Glutamatergic neuron (in vitro differentiated cells): ENCODE measurements at regions not wholly inside any gene's neighbourhood (a gene's known extent, or its start where the extent isn't known, plus 50 kb on each side); places are given as distances from the start of the nearest gene placed in this dataset.
"Not testable (repeated sequence)": the region's sequence is repeated elsewhere in the genome, so short reads cannot be mapped to it uniquely, and the experiment has no call there.

ENCODE experiments used
- DNase-seq: peaks from one replicate; pipeline ENCODE4 v3.0.0; 2022
- H3K27ac Mint-ChIP-seq: one replicate; pipeline ENCODE4 v1.8.0; 2020; ENCODE audit warnings: mild to moderate bottlenecking, mixed read lengths, inconsistent platforms; ENCODE audit not compliant: unreplicated experiment
- H3K27me3 Mint-ChIP-seq: one replicate; pipeline ENCODE4 v1.8.0; 2020; ENCODE audit warnings: mild to moderate bottlenecking, moderate library complexity, mixed read lengths, inconsistent platforms; ENCODE audit not compliant: unreplicated experiment
- H3K36me3 Mint-ChIP-seq: one replicate; pipeline ENCODE4 v1.8.0; 2020; ENCODE audit warnings: mild to moderate bottlenecking, mixed read lengths, inconsistent platforms; ENCODE audit not compliant: unreplicated experiment
- H3K4me1 Mint-ChIP-seq: one replicate; pipeline ENCODE4 v1.8.0; 2020; ENCODE audit warnings: mild to moderate bottlenecking, low read depth, mixed read lengths, inconsistent platforms; ENCODE audit not compliant: unreplicated experiment
- H3K4me3 Mint-ChIP-seq: one replicate; pipeline ENCODE4 v1.8.0; 2020; ENCODE audit warnings: mild to moderate bottlenecking, mixed read lengths, inconsistent platforms; ENCODE audit not compliant: unreplicated experiment
- H3K9me3 Mint-ChIP-seq: one replicate; pipeline ENCODE4 v1.8.0; 2020; ENCODE audit warnings: mild to moderate bottlenecking, moderate library complexity, mixed read lengths, inconsistent platforms; ENCODE audit not compliant: unreplicated experiment
- TF ChIP-seq, protein P1 (sequence below): fragments of 200-600 bp; sonication (generic); IDR thresholded peaks from one replicate; pipeline ENCODE4 v1.5.0; 2021; ENCODE audit not compliant: partially characterized antibody, unreplicated experiment

DNA sequence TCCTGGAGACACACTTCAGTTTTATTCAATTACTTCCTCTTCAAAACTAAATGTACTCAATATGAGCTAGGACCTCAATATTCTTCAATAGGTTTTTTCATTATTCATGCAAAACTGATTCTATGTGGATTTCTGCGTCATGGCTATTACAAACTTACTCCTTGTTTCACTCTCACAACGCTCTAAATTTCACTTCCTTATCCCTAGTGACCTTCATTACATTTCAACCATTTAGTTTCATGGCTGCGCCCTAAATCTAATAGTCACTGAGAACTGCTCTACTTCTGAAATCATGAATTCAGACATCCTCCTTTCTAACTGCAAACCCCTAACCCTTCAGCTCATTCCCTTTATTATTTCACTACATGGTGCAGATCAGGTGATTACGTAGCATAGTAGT is 93.9 kb downstream of the SLC25A46 start:
- Mint-ChIP-seq H3K36me3 (peaks cover 5% of the 10 kb centered on the region), H3K27ac (no peak overlapping the region), H3K4me1 (no peaks in the 10 kb centered on the region), H3K9me3 (peaks cover 4% of the 10 kb centered on the region), H3K4me3 (no peak overlapping the region), H3K27me3 (no peaks in the 10 kb centered on the region)
- DNase-seq = no peak
- TF ChIP-seq, protein P1, sequence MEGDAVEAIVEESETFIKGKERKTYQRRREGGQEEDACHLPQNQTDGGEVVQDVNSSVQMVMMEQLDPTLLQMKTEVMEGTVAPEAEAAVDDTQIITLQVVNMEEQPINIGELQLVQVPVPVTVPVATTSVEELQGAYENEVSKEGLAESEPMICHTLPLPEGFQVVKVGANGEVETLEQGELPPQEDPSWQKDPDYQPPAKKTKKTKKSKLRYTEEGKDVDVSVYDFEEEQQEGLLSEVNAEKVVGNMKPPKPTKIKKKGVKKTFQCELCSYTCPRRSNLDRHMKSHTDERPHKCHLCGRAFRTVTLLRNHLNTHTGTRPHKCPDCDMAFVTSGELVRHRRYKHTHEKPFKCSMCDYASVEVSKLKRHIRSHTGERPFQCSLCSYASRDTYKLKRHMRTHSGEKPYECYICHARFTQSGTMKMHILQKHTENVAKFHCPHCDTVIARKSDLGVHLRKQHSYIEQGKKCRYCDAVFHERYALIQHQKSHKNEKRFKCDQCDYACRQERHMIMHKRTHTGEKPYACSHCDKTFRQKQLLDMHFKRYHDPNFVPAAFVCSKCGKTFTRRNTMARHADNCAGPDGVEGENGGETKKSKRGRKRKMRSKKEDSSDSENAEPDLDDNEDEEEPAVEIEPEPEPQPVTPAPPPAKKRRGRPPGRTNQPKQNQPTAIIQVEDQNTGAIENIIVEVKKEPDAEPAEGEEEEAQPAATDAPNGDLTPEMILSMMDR = no peak

DNA sequence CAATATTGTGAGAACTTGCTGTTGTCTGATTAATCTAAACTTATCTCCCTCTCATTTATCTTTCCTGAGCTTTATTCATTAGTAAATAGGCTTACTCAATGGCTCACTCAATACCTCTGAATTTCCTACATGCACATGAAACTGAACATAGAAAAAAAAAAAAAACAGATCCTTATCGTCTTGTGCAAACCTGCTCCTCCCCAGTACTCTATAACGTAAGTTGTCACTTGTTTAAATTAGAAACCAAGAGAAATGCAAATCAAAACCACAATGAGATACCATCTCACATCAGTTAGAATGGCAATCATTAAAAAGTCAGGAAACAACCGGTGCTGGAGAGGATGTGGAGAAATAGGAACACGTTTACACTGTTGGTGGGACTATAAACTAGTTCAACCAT is 96.1 kb downstream of the SLC25A46 start:
- not testable (repeated sequence) for H3K4me3 Mint-ChIP-seq, DNase-seq, H3K4me1 Mint-ChIP-seq, H3K27ac Mint-ChIP-seq, H3K9me3 Mint-ChIP-seq, H3K36me3 Mint-ChIP-seq, H3K27me3 Mint-ChIP-seq

DNA sequence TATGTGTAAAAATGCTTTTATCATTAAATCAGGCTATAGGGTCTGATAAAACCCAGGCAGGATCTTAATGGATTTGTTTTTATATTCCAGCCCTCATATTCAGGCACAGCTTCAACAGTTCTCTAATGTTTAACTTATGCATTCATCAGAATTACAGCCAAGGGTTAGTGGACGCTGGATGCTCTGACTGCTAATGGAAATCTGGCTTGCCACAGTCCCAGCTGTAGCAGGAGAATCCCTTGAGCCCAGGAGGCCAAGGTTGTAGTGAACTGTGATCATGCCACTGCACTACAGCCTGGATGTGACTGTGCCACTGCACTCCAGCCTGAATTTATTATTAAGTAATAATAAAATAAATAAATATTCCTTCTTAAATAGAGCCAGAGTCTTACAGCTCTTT is 98.0 kb downstream of the SLC25A46 start:
- H3K27me3 Mint-ChIP-seq = no peaks in the 10 kb centered on the region
- no peak overlapping the region for H3K27ac Mint-ChIP-seq
- no peaks in the 10 kb centered on the region for H3K4me1 Mint-ChIP-seq
- no peaks in the 10 kb centered on the region for H3K9me3 Mint-ChIP-seq
- peak; percentile 18 for DNase-seq
- no peak overlapping the region for H3K4me3 Mint-ChIP-seq
- TF ChIP-seq, protein P1 = no peak
- no peaks in the 10 kb centered on the region for H3K36me3 Mint-ChIP-seq

DNA sequence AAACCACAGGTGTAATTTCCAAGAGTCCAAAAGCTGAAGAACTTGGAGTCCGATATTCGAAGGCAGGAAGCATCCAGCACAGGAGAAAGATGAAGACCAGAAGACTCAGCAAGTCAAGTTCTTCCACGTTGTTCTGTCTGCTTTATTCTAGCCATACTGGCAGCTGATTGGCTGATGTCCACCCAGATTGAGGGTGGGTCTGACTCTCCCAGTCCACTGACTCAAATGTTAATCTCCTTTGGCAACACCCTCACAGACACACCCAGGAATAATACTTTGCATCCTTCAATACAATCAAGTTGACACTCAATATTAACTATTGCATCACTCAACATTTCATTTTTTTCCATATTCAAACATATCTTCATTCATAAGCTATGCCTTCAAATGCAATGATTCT is 99.5 kb downstream of the SLC25A46 start:
- H3K4me3 Mint-ChIP-seq, H3K9me3 Mint-ChIP-seq, H3K27ac Mint-ChIP-seq, H3K4me1 Mint-ChIP-seq, H3K36me3 Mint-ChIP-seq, H3K27me3 Mint-ChIP-seq, DNase-seq: not testable (repeated sequence)

DNA sequence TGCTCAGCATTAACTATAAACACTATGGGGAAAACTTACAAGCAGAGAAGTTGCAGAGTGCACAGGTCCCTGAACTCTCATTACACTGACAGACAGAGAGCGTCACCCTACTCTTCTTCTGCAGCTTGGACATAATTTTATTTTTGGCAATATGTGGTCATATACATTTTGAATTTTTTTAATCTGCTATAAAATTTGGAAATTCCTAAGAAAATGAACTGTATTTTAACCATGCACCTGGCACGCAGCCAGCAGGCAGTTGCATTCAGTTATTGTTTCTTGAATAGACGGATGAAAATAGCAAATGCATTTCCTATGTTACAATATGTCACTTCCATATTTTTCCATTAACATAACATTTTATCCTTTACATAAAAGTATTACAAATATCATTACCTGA is 100.2 kb downstream of the SLC25A46 start:
- Mint-ChIP-seq H3K4me1 (no peaks in the 10 kb centered on the region), H3K9me3 (no peaks in the 10 kb centered on the region), H3K27me3 (no peaks in the 10 kb centered on the region), H3K4me3 (no peak overlapping the region), H3K27ac (no peak overlapping the region), H3K36me3 (no peaks in the 10 kb centered on the region)
- TF ChIP-seq, protein P1 = no peak
- DNase-seq = no peak

DNA sequence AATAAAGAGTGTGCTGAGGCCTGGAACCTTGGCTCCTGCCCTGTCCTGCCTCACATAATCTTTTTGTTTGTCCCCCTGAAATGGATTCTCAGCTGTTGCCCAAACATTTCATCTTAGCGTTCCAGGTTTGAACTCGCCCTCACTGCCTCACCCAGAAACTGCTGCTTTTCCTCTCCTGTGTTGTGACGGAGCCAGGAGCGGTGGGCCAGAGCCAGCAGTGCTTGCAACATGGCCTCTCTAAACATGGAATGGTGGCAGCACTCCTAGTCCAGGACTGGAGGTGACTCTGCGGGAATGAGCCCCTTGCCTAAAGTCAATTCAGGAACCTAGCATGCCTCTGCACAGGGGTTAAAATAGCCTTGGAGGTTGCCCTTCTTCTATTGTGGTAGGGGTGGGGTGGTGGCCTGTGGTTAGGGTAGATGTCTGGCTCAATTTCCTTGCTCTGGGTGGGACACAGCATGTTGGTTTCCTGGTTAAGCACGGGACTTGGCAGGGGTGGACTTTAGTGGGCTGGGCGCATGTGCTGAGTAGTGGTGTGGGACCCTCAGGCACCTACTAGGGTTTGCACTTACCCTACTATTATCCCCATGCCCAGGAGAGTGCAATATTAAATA is 101.6 kb downstream of the SLC25A46 start:
- Mint-ChIP-seq H3K4me1 (no peaks in the 10 kb centered on the region), H3K36me3 (no peaks in the 10 kb centered on the region), H3K9me3 (no peaks in the 10 kb centered on the region), H3K4me3 (no peak overlapping the region), H3K27me3 (no peaks in the 10 kb centered on the region), H3K27ac (no peak overlapping the region)
- TF ChIP-seq, protein P1 = no peak
- no peak for DNase-seq
